GM19043 (cell line): ENCODE measurements at regions not wholly inside any gene's neighbourhood (a gene's known extent, or its start where the extent isn't known, plus 50 kb on each side); places are given as distances from the start of the nearest gene placed in this dataset.
"Not testable (repeated sequence)": the region's sequence is repeated elsewhere in the genome, so short reads cannot be mapped to it uniquely, and the experiment has no call there.

Experiments used
- ATAC-seq: cut with Tn5 transposase; IDR thresholded peaks from one replicate; pipeline ENCODE4 v1.9.1; 2021; ENCODE audit warnings: low read depth; ENCODE audit not compliant: unreplicated experiment

- no peak for ATAC-seq
Observed at GRCh38 chr7:149570784-149571183, 73.2 kb upstream of the ZNF746 start.

- ATAC-seq: no peak
Observed at GRCh38 chr7:149569726-149570422, 72.3 kb upstream of the ZNF746 start.

- ATAC-seq: no peak
Observed at GRCh38 chr7:149569025-149569725, 71.6 kb upstream of the ZNF746 start.

GRCh38 chr7:149568218-149568617 is 70.6 kb upstream of the ZNF746 start:
- no peak for ATAC-seq

- no peak for ATAC-seq
Observed at GRCh38 chr7:149566103-149566502, 68.5 kb upstream of the ZNF746 start.

- ATAC-seq: no peak
Observed at GRCh38 chr7:149565096-149565382, 67.4 kb upstream of the ZNF746 start.

- no peak for ATAC-seq
Observed at GRCh38 chr7:149564340-149565095, 66.9 kb upstream of the ZNF746 start.

GRCh38 chr7:149562602-149563001 is 65.0 kb upstream of the ZNF746 start:
- ATAC-seq: no peak

- no peak for ATAC-seq
Observed at GRCh38 chr7:149561072-149561471, 63.5 kb upstream of the ZNF746 start.

GRCh38 chr7:149559711-149560110 is 62.1 kb upstream of the ZNF746 start:
- ATAC-seq: no peak

- no peak for ATAC-seq
Observed at GRCh38 chr7:149558149-149558861, 60.7 kb upstream of the ZNF746 start.

GRCh38 chr7:149556525-149556924 is 58.9 kb upstream of the ZNF746 start:
- not testable (repeated sequence) for ATAC-seq

GRCh38 chr7:149554821-149555220 is 57.2 kb upstream of the ZNF746 start:
- ATAC-seq: not testable (repeated sequence)

- not testable (repeated sequence) for ATAC-seq
Observed at GRCh38 chr7:149553991-149554390, 56.4 kb upstream of the ZNF746 start.

GRCh38 chr7:149552799-149553198 is 55.2 kb upstream of the ZNF746 start:
- ATAC-seq: no peak
